A673 (cell line): ENCODE measurements at regions not wholly inside any gene's neighbourhood (a gene's known extent, or its start where the extent isn't known, plus 50 kb on each side); places are given as distances from the start of the nearest gene placed in this dataset.

Experiments
- CTCF ChIP-seq: fragments of 300-800, 200-600 bp; sonication (generic); conservative IDR thresholded peaks from 2 replicates; pipeline ENCODE4 v1.5.1; 2017; ENCODE audit warnings: low read depth, mild to moderate bottlenecking, antibody characterized with exemption, low read length, moderate library complexity, mixed read lengths
- EZH2 ChIP-seq: fragments of 200-600 bp; sonication (generic); IDR thresholded peaks from 2 replicates; pipeline ENCODE4 v1.6.1; 2017; ENCODE audit warnings: borderline replicate concordance, low read depth, mild to moderate bottlenecking, mixed read lengths, antibody characterized with exemption, low read length; ENCODE audit not compliant: poor library complexity, severe bottlenecking

- no peak for TF ChIP-seq EZH2
- TF ChIP-seq CTCF, result no peak
Measured at GRCh38 chr1:170241266-170241851, 95.6 kb downstream of the NTMT2 start.
